ENCODE measurements at regions not wholly inside any gene's neighbourhood (a gene's known extent, or its start where the extent isn't known, plus 50 kb on each side); places are given as distances from the start of the nearest gene placed in this dataset.

GRCh38 chr2:120480903-120481445 lies 135.0 kb downstream of the INHBB start:
- H3K27ac ChIP-seq (ENCODE audit: low read length in 2 of 2) = no peak overlapping the region
- H3K9me3 ChIP-seq (ENCODE audit: control extremely low read depth in 1 of 3, control insufficient read depth in 2 of 3, insufficient read depth in 1 of 3, low read length in 2 of 3) = no peaks in the 10 kb centered on the region
- no peaks in the 10 kb centered on the region for H3K4me1 ChIP-seq (ENCODE audit: control insufficient read depth in 2 of 2, insufficient read depth in 2 of 2, low read length in 2 of 2)
- ATAC-seq (ENCODE audit: low read depth) (no peak), DNase-seq (no peak)
- no peak overlapping the region for H3K9ac ChIP-seq (ENCODE audit: low read length)
- H2AFZ ChIP-seq (ENCODE audit: insufficient read depth, low read depth, low read length, poor library complexity, severe bottlenecking) = no peak overlapping the region
- H3K9me3 Mint-ChIP-seq (ENCODE audit: insufficient read depth) = no peaks in the 10 kb centered on the region
- no peaks in the 10 kb centered on the region for H3K79me2 ChIP-seq (ENCODE audit: control insufficient read depth, insufficient read depth, low read length)
- no peak overlapping the region for H3K27ac Mint-ChIP-seq
- no peaks in the 10 kb centered on the region for H4K20me1 ChIP-seq (ENCODE audit: control insufficient read depth, insufficient read depth, low read length, poor library complexity, severe bottlenecking)
- peaks cover 3% of the 10 kb centered on the region for H3K27me3 Mint-ChIP-seq
- 92% methylated on average over 5 of the region's 5 CpGs for WGBS (ENCODE audit: insufficient coverage)
- ChIA-PET POLR2A (no interaction called here), CTCF (no interaction called here)
- H3K4me1 Mint-ChIP-seq = no peaks in the 10 kb centered on the region
- H3K4me2 ChIP-seq (replicated peaks; ENCODE audit: low read depth, low read length, poor library complexity, severe bottlenecking) = no peak overlapping the region
- no peaks in the 10 kb centered on the region for H3K27me3 ChIP-seq (replicated peaks in 1 of 4; ENCODE audit: control extremely low read depth in 1 of 4, control insufficient read depth in 3 of 4, insufficient read depth in 4 of 4, low read length in 3 of 4)
- intact Hi-C loops (cut with micrococcal nuclease) = no loop called here
- TF ChIP-seq CTCF (IDR thresholded peaks at IDR 0.05) (no peak), EZH2 (IDR thresholded peaks at IDR 0.05; ENCODE audit: borderline replicate concordance, insufficient read depth, low read depth, low read length, poor library complexity, severe bottlenecking) (no peak)
- no peak overlapping the region for H3K4me3 Mint-ChIP-seq
- no peak overlapping the region for H3K4me3 ChIP-seq (ENCODE audit: control extremely low read depth in 1 of 5, extremely low read depth in 1 of 5, insufficient read depth in 1 of 5, low read depth in 2 of 5, low read length in 4 of 5)
- H3K36me3 ChIP-seq (replicated peaks in 1 of 2; ENCODE audit: control extremely low read depth in 1 of 2, control insufficient read depth in 1 of 2, extremely low read depth in 1 of 2, insufficient read depth in 2 of 2, low read length in 1 of 2) = no peaks in the 10 kb centered on the region

GRCh38 chr2:120481446-120482194 lies 135.7 kb downstream of the INHBB start:
- CTCF ChIA-PET = no interaction called here
- 91% methylated on average over 17 of the region's 17 CpGs for whole genome bisulfite sequencing (ENCODE audit: insufficient coverage)
- ATAC-seq (ENCODE audit: low read depth) (no peak), DNase-seq (no peak)
- Mint-ChIP-seq H3K9me3 (ENCODE audit: insufficient read depth) (no peaks in the 10 kb centered on the region), H3K27ac (no peak overlapping the region), H3K4me1 (no peaks in the 10 kb centered on the region), H3K27me3 (peaks cover 3% of the 10 kb centered on the region), H3K4me3 (no peak overlapping the region)
- H3K79me2 ChIP-seq (ENCODE audit: control insufficient read depth, insufficient read depth, low read length) = no peaks in the 10 kb centered on the region
- H4K20me1 ChIP-seq (ENCODE audit: control insufficient read depth, insufficient read depth, low read length, poor library complexity, severe bottlenecking) = no peaks in the 10 kb centered on the region
- H3K9me3 ChIP-seq (ENCODE audit: control extremely low read depth in 1 of 3, control insufficient read depth in 2 of 3, insufficient read depth in 1 of 3, low read length in 2 of 3) = no peaks in the 10 kb centered on the region
- no peak overlapping the region for H2AFZ ChIP-seq (ENCODE audit: insufficient read depth, low read depth, low read length, poor library complexity, severe bottlenecking)
- H3K9ac ChIP-seq (ENCODE audit: low read length) = no peak overlapping the region
- POLR2A ChIA-PET = no interaction called here
- intact Hi-C loops (cut with micrococcal nuclease) = no loop called here
- TF ChIP-seq EZH2 (IDR thresholded peaks at IDR 0.05; ENCODE audit: borderline replicate concordance, insufficient read depth, low read depth, low read length, poor library complexity, severe bottlenecking) = no peak
- no peak for TF ChIP-seq CTCF (IDR thresholded peaks at IDR 0.05)
- no peak overlapping the region for H3K4me3 ChIP-seq (ENCODE audit: control extremely low read depth in 1 of 5, extremely low read depth in 1 of 5, insufficient read depth in 1 of 5, low read depth in 2 of 5, low read length in 4 of 5)
- H3K4me1 ChIP-seq (ENCODE audit: control insufficient read depth in 2 of 2, insufficient read depth in 2 of 2, low read length in 2 of 2) = no peaks in the 10 kb centered on the region
- no peaks in the 10 kb centered on the region for H3K36me3 ChIP-seq (replicated peaks in 1 of 2; ENCODE audit: control extremely low read depth in 1 of 2, control insufficient read depth in 1 of 2, extremely low read depth in 1 of 2, insufficient read depth in 2 of 2, low read length in 1 of 2)
- H3K27ac ChIP-seq (ENCODE audit: low read length in 2 of 2) = no peak overlapping the region
- H3K4me2 ChIP-seq (replicated peaks; ENCODE audit: low read depth, low read length, poor library complexity, severe bottlenecking) = no peak overlapping the region
- H3K27me3 ChIP-seq (replicated peaks in 1 of 4; ENCODE audit: control extremely low read depth in 1 of 4, control insufficient read depth in 3 of 4, insufficient read depth in 4 of 4, low read length in 3 of 4) = no peaks in the 10 kb centered on the region

All from B cell (primary cell).